Endothelial cell of hepatic sinusoid (primary cell): ENCODE measurements at regions not wholly inside any gene's neighbourhood (a gene's known extent, or its start where the extent isn't known, plus 50 kb on each side); places are given as distances from the start of the nearest gene placed in this dataset.
"Not testable (repeated sequence)": the region's sequence is repeated elsewhere in the genome, so short reads cannot be mapped to it uniquely, and the experiment has no call there.

Experiments
- in situ Hi-C: cut with HindIII; loops from 2 replicates; pipeline ENCODE4 v1.10.0; 2017; ENCODE audit warnings: low sequenced_read_pairs

DNA sequence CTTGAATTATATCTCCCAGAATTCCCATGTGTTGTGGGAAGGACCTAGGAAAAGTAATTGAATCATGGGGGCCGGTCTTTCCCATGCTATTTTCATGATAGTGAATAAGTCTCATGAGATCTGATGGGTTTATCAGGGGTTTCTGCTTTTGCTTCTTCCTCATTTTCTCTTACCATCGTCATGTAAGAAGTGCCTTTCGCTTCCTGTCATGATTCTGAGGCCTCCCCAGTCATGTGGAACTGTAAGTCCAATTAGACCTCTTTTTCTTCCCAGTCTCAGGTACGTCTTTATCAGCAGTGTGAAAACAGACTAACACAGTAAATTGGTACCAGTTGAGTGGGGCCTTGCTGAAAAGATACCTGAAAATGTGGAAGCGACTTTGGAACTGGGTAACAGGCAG lies 459.7 kb downstream of the REEP3 start:
- in situ Hi-C loops = not testable (repeated sequence)

DNA sequence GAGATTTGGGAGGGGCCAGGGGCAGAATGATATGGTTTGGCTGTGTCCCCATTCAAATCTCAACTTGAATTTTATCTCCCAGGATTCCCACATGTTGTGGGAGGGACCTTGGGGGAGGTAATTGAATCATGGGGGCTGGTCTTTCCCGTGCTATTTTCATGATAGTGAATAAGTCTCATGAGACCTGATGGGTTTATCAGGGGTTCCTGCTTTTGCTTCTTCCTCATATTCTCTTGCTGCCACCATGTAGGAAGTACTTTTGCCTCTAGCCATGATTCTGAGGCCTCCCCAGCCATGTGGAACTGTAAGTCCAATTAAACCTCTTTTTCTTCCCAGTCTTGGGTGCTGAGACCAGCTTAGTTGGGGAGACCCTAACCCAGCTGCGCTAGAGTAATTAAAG lies 462.9 kb downstream of the REEP3 start:
- in situ Hi-C loops = not testable (repeated sequence)

DNA sequence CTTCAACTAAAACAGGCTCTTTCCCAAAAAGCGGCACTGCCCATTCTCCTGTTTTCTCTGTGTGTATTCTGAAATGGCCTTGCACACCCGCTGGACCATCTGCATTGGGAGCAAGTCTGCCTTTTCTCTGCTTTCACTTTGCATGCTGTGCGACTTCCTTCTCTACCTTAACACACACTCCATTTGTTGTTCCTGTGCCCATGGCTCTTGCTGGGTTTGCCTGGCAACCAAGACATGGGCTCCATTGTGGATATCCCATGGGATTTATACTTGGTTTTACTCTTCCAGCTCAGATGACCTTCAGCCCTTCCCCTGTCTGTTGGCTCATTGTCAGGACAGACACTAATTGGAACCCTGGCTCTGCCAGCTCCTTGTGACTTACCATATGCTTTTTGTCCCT lies 465.3 kb downstream of the REEP3 start:
- in situ Hi-C loops = loop anchor here (5.0 kb wide), 1 partner anchor 44 kb away; no protein-coding TSS in a partner anchor

DNA sequence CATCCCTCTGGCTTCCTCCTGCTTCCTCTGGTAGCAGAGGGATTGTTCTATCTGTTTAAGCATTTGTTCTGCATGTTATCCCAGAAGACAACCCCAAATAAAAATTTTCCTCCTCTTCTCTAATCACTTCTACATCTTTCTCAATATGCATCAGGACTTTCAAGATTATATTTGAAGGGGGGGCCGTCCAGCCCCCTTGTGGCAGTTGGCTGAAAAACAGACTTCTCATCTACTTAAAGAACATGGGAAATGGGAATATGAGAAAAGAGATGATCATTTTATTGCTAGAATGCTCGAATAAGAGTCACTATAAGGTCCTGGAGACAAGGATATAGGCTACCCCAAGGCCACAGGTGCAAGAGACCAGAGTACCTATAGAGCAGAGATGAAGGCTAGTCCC lies 466.0 kb downstream of the REEP3 start:
- in situ Hi-C loops = loop anchor here (5.0 kb wide), 1 partner anchor 45 kb away; no protein-coding TSS in a partner anchor

DNA sequence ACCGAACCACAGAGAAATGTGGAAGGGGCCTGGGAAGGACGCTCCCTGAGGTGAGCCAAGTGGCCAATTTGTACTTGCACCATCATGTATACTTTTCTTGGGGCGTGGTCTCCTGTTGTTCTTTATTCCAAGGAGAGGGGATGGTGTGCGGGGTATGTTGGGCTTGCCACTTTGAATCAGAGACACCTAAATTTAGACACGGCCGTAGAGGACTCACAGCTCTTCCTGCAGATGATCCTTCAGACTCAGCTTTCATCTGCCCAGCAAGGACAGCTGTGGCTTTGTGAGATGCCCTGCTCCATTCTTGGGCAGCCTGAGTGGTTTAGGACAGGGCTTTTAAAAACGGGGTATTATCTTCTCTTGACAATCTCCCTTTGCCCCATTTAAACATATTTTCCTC lies 473.2 kb downstream of the REEP3 start:
- in situ Hi-C loops = no loop called here

DNA sequence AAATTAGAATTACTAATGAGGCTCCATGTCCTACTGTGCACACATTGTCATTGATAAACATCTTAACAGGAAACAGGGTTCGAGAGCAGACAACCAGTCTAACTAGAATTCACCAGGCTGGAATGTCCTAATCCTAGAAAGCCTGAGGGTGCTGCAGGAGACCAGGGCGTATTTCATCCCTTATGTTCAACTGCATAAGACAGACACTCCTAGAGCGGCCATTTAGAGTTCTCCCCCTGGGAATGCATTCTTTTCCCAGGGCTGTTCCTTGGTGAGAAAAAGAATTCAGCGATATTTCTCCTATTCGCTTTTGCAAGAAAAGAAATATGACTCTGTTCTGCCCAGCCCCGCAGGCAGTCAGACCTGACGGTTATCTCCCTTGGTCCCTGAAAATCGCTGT lies 486.0 kb downstream of the REEP3 start:
- in situ Hi-C loops = no loop called here

DNA sequence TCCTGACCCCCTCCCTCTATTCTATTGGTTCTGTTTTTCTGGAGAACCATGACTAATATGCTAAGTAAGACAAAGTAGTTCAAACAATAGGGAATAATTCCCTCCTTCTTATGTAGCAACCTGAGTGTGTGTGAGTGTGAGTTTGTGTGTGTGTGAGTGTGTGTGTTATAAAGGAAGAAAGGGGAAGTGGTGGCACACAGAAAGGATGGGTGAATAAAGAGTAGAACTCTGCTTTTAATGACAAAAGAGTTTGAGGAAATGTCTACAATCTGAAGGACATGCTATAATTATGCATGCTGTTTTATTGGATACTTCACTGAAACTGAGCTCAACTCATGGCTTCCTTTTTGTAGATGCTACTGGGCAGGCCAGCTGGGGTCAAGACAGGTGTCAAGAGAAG lies 489.5 kb downstream of the REEP3 start:
- in situ Hi-C loops = no loop called here

DNA sequence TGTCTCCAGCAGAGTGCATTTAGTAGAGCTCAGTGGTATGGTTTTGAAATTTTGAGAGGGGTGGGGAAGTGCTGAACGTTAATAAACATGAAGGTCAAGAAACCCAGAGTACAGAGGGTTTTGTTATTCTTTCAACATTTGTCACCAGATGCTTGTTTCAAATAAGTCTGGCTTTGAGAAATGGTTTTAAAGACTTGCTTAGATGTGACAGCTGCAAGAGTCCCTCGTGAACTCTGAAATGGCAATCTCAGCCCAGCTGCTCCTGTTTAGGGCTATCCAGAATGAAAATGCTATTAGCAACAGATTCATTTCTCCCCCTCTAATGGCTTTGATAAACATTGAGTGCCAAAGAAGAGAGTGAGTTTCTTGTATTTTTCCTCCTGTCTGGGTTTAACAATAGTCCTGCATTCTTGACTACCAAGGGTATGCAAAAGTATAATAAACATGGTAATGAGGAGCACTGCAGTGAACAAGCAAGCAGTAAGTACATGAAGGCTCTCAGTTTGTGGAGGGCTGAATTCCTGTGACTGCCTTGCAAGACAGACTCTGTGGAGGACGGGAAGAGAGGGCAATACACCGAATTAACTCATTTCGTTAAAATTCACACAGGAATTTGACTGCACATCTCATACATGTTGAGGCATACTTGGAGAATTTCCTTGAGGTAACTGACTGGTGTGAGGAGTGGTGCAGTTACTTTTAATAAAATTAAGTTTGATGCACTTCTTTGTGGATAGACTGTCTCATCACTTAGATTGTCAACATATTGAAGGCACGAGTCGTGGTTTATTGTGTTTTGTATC lies 490.9 kb downstream of the REEP3 start:
- in situ Hi-C loops = no loop called here

DNA sequence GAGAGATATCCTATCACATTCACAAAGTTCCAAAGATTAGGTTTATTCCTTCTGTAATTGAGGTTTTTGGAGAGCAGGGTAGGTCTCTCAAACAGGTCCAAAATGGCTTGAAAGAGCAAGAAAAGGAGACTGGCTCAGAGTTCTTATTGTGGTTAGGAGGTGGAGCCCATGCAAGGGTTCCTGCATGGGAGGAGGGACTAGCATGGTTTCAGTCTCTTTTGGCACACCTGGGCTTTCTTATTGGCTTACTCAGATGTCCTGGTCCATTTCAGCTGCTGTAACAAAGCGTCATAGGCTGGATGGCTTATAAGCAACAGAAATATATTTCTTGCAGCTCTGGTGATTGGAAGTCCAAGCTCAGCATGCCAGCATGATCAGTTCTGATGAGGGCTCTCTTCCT lies 493.1 kb downstream of the REEP3 start:
- in situ Hi-C loops = no loop called here

DNA sequence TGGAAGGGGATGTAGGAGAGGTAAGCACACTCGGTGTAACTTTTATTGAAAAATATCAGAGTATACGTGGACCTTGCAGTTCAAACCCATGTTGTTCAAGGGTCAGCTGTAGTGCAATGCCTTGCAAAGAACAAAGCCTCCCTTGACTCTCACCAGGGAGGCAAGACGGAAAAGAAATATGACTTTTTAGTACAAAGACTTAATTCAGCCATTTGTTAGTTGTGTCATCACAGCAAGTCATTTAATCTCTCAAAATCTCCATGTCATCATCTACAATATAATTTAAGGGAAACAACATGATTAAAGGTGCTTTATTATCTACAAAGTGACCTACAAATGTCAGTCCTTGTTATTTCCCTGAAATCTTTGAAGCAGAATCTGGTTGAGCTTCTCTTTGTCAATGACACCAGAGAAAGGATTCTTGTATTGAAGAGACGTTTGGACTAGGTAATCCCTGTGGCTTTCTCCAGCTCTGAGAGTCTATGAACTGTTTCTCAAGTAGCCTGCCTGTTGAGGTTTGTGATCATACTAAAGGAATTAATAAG lies 502.8 kb downstream of the REEP3 start:
- in situ Hi-C loops = no loop called here

DNA sequence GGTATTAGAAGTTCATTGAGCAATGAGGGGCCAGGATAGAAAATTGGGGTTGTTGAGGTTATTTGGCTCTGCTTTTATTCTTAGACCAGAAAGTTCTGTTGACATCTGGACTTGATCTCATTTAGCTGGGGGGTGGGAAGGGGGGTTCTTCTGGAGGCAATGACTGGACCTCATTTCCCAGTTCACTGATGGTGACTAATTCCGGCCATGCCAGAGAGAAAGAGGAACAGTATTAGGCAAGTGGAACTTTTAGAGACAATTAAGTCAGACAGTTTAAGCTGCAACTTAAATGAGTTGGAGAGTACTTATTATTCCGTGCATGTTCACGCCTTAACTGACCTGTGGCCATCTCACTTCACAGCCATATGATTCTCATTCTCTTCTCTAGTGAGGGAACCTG lies 512.5 kb downstream of the REEP3 start:
- in situ Hi-C loops = no loop called here

DNA sequence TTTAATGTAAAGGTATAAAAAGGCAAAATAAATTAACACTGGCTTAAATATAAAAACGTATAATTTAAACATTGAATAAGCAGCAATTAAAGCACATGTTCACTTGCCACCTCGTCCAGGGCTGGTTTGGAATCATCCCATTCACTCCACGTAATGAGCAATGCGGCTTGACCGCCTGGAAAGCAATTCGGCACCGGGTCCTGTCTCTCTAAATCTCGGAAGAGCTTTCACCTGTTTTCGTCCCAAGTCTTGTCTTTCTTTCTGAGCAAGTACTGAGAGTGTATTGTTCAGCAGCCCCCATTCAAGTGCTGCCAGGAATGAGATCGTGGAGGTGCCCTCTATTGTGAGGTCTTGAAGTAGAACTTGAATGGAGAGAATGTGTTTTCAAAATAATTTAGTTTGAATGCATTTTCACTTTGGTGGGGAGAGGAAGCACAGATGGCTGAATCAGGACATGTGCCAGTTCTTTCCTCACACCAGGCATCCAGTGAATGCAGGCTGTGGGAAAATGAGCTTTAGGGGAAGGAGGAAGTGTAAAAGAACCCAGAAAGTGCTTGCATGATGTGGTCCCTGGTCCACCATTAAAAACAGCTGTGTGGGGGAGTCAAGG lies 515.2 kb downstream of the REEP3 start:
- in situ Hi-C loops = no loop called here

DNA sequence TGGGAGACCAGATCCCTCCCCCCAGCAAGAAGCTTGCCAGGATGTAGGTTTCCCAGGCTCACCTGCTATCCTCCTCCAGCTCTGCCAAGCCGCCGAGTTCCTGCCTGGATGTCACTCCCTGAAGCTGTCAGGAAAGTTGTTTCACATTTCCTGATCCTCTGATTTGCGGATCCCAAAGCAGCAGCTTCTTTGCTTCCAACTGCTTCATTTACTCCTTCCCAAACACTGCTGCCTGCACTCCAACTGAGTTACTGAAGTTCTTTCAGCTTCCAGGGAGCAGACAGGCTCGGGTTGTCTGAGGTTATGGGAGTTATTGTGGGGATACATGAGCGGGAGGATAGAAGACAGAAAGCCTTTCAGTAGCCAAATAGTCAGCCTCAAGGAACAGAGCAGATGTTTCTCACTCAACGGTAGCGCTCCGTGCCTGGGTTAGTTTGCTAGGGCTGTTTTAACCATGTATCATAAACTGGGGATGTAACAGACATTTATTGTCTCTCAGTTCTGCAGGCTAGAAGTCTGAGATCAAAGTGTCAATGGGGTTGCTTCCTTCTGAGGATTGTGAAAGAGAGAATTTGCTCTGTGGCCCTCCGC lies 516.0 kb downstream of the REEP3 start:
- in situ Hi-C loops = no loop called here

DNA sequence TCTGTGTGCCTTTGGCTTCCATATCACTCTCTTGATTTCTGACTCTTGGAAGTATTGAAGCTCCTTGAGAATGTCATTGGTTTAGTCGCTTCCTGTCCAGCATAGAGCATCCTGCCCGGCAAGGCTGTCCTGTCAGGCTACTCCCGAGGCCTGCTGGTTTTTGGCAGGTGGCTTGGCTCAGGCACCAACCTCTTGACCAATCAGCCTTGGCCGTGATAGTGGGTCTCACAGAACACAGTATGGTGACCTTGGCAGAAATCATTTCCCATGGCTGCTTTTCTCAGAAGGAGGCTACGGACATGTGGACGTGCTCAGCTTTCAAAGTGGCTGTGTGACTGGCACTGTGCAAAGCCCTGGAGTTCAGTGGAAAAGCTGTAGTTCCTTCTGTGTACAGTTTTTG lies 516.9 kb downstream of the REEP3 start:
- in situ Hi-C loops = no loop called here

DNA sequence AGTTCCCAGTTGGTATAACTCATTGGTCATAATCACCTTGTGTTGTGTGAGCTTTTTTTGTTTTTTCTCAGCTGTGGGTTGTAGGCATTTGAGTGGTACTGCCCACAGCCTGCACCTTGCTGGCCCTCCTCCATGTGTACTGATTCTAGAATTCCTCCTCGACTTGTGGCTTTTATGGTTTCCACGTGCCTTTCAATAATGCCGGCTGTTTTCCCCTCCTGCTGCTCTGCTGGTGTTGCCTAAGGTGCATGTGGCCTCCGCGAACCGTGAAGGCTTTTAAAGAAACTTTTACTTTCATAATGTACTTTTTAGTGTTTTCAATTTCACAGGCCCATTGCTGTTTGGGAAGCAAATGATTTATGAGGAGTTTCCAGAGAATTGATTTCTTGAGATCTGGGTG lies 518.0 kb downstream of the REEP3 start:
- in situ Hi-C loops = no loop called here

DNA sequence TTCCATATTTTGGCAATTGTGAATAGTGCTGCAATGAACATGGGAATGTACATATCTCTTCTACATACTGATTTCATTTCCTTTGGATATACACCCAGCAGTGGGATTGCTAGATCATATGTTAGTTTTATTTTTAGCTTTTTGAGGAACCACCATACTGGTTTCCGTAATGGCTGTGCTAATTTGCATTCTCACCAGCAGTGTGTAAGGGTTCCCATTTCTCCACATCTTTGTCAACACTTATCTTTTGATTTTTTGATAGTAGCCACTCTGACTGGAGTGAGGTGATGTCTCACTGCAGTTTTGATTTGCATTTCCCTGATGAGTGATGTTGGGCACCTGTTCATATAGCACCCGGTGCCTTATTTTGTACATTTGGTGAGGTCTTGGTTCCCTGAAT lies 519.6 kb downstream of the REEP3 start:
- in situ Hi-C loops = no loop called here

DNA sequence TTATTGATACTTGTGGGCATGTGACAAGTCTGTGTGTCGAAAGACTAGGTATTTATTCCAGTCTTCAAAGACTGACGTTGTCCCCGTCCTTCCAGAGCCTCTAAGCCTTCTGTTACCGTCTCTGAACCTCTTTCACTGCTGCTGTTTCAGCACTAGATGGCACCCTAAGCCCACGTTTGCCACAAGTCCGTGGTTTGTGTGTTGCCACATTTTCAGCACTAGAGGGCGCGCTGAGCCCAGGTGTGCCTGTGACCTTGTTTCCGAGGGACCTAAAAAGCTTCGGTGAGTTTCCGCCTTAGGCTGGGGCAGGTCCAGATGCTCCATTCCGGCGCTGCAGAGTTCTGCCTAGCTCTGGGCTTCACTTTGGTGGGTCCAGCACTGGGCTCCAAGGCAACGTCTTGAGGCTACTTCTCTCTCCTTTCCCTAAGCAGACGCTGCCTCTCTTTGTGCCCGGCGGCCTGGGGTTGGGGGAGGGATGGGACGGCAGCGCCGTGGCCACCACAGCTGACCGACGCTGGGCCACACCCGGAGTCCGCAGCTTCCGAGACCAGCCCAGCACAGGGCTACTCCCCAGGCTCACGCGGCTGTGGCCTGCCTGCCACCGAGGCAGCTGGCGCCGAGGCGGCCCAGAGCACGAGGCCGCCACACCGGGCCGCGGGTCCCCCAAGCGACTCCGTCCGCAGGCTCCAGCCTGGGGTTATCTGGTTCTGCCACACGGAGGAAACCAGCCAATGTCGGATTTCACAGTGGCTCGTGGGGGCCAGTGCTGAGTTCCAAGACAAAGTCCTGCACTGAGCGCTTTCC lies 520.2 kb downstream of the REEP3 start:
- in situ Hi-C loops = no loop called here

DNA sequence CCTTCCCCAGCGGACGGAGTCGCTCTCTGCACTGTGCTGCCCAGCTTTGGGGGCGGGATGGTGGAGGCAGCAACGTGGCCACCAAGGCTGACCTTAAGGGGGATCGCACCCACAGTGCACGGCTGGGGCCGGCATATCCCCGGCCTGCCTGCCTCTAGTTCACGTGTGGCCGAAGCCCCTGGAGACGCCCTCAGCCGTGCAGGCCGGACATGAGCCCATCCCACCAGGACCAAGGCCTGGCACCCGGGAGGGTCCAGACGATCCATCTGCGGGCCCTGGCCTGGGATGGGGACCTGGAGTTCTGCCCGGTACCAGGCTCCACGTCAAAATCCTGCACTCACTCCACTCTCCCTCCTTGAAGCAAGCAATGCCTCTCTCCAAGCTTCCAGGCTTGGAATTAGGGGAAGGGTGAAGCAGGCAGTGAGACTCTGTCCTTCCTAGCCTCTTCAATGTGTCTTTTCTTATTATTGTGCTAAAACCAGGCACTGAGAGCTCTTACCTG lies 520.8 kb downstream of the REEP3 start:
- in situ Hi-C loops = no loop called here

DNA sequence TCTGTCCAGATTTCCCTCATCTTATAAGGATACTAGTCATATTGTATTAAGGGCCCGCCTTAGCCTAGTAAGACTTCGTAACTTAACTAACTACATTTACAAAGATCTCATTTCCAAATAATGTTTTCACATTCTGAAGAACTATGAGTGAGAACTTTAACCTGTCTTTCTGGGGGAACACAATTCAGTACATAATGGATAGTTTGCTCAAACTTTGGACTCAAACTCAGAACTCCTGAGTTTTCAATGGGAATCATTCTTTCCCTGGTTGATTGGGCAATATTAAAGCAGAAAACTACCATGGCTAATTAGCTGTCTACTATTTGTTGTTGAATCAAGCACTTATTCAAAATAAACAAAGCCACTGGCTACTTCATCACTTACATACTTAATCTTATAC lies 522.9 kb downstream of the REEP3 start:
- in situ Hi-C loops = no loop called here

DNA sequence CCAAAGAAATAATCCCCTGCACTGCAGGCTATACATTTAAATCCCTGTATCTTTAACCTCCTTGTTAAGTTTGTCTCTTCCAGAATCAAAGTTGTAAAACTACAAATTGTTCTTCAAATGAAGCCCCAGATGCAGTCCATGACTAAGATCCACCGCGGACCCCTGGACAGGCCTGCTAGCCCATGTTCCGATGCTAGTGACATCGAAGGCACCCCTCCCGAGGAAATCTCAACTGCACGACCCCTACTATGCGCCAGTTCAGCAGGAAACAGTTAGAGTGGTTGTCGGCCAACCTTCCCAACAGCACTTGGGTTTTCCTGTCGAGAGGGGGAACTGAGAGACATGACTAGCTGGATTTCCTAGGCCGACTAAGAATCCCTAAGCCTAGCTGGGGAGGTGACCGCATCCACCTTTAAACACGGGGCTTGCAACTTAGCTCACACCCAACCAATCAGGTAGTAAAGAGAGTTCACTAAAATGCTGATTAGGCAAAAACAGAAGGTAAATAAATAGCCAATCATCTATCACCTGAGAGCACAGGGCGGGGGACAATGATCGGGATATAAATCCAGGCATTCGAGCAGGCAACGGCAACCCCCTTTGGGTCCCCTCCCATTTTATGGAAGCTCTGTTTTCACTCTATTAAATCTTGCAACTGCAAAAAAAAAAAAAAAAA lies 523.9 kb downstream of the REEP3 start:
- in situ Hi-C loops = not testable (repeated sequence)
